Karpas-422 (cell line): ENCODE measurements at regions not wholly inside any gene's neighbourhood (a gene's known extent, or its start where the extent isn't known, plus 50 kb on each side); places are given as distances from the start of the nearest gene placed in this dataset.

Source experiments
- DNase-seq: peaks from one replicate; pipeline ENCODE4 v3.0.0-alpha.2; 2015
- H2AFZ ChIP-seq: fragments of 200-600 bp; sonication (generic); 2 replicates; pipeline ENCODE4 v1.6.1; 2014; ENCODE audit warnings: antibody characterized with exemption, low read length, mixed read lengths
- H3K27ac ChIP-seq: fragments of 200-600 bp; sonication (generic); 2 replicates; pipeline ENCODE4 v1.5.1; 2014; ENCODE audit warnings: mild to moderate bottlenecking, low read length, moderate library complexity
- H3K27me3 ChIP-seq: fragments of 200-600 bp; sonication (generic); 2 replicates; pipeline ENCODE4 v1.6.1; 2014; ENCODE audit warnings: low read length, mixed read lengths
- H3K36me3 ChIP-seq: fragments of 200-600 bp; sonication (generic); 2 replicates; pipeline ENCODE4 v1.6.1; 2014; ENCODE audit warnings: low read length, mixed read lengths; ENCODE audit not compliant: insufficient read depth
- H3K4me1 ChIP-seq: fragments of 200-600 bp; sonication (generic); 2 replicates; pipeline ENCODE4 v1.6.1; 2014; ENCODE audit warnings: mild to moderate bottlenecking, low read length, mixed read lengths
- H3K4me2 ChIP-seq: fragments of 200-600 bp; sonication (generic); 2 replicates; pipeline ENCODE4 v1.6.1; 2014; ENCODE audit warnings: low read length, low read depth, mild to moderate bottlenecking; ENCODE audit not compliant: poor library complexity, severe bottlenecking
- H3K4me3 ChIP-seq: fragments of 200-600 bp; sonication (generic); 2 replicates; pipeline ENCODE4 v1.5.1; 2014; ENCODE audit warnings: mild to moderate bottlenecking, antibody characterized with exemption, low read length, mixed read lengths
- H3K79me2 ChIP-seq: fragments of 200-600 bp; sonication (generic); 2 replicates; pipeline ENCODE4 v1.6.1; 2014; ENCODE audit warnings: mild to moderate bottlenecking, low read length, mixed read lengths
- H3K9ac ChIP-seq: fragments of 200-600 bp; sonication (generic); 2 replicates; pipeline ENCODE4 v1.6.0; 2014; ENCODE audit warnings: low read length
- H3K9me2 ChIP-seq: fragments of 200-600 bp; sonication (generic), shearing (Covaris generic); replicated peaks from 2 replicates; pipeline ENCODE4 v1.6.0; 2014; ENCODE audit warnings: mild to moderate bottlenecking, low read length, moderate library complexity; ENCODE audit not compliant: insufficient read depth
- H3K9me3 ChIP-seq: fragments of 300-700, 200-600 bp; sonication (generic); 2 replicates; pipeline ENCODE4 v1.6.1; 2014; ENCODE audit warnings: low read length, mixed read lengths
- H4K20me1 ChIP-seq: fragments of 200-600 bp; sonication (generic); 2 replicates; pipeline ENCODE4 v1.6.1; 2014; ENCODE audit warnings: mild to moderate bottlenecking, antibody characterized with exemption, low read length, low read depth; ENCODE audit not compliant: insufficient read depth

DNA sequence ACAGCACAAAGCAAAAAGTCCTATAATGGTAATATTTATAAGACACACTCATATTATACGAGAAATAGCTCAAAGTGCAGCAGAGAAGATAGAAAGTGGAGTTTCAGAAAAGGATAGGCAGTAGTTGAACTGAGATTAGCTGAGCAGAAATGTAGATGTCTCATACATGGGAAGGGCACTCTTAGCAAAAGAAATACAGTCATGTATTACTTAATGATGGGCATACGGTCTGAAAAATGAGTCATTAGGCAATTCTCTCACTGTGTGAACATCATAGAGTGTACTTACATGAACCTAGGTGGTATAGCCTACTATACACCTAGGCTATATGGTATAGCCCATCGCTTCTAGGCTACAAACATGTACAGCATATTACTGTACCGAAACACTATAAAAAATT lies 671.3 kb downstream of the RPS29 start:
- H4K20me1 ChIP-seq, result no peaks in the 10 kb centered on the region
- H3K4me1 ChIP-seq, result no peaks in the 10 kb centered on the region
- DNase-seq, result no peak
- H3K4me2 ChIP-seq, result no peak overlapping the region
- H3K27ac ChIP-seq, result no peak overlapping the region
- H3K27me3 ChIP-seq, result no peaks in the 10 kb centered on the region
- H3K79me2 ChIP-seq, result no peaks in the 10 kb centered on the region
- no peaks in the 10 kb centered on the region for H3K9me2 ChIP-seq
- H3K9ac ChIP-seq, result no peak overlapping the region
- H3K9me3 ChIP-seq, result peaks cover 10% of the 10 kb centered on the region; the same call in 1 of the 2 replicates
- no peaks in the 10 kb centered on the region for H3K36me3 ChIP-seq
- H3K4me3 ChIP-seq, result no peak overlapping the region
- no peak overlapping the region for H2AFZ ChIP-seq

DNA sequence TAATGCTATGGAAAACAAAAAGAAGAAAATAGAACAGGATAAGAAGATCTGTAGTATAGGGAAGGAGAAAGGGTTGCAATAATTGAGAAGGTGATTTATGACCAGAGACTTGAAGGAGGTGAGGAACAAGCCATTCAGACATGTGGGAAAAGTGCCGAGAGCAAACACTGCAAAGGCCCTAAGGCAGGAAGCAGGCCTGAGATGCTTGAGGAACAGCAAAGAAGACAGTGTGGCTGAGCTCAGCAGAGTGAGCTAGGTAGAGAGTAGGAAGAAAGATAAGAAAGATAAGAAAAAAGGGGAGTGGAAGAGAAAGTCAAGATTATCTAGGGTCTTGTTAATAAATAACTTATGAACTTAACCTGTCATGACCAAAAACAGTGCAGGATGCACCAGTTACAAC lies 671.8 kb downstream of the RPS29 start:
- Histone ChIP-seq H3K27me3 (no peaks in the 10 kb centered on the region), H3K9ac (no peak overlapping the region), H3K4me2 (no peak overlapping the region), H3K36me3 (no peaks in the 10 kb centered on the region), H3K9me3 (peaks cover 10% of the 10 kb centered on the region; the same call in 1 of the 2 replicates), H3K4me1 (no peaks in the 10 kb centered on the region), H3K9me2 (no peaks in the 10 kb centered on the region), H2AFZ (no peak overlapping the region), H3K27ac (no peak overlapping the region), H4K20me1 (no peaks in the 10 kb centered on the region), H3K4me3 (no peak overlapping the region), H3K79me2 (no peaks in the 10 kb centered on the region)
- DNase-seq, result no peak

DNA sequence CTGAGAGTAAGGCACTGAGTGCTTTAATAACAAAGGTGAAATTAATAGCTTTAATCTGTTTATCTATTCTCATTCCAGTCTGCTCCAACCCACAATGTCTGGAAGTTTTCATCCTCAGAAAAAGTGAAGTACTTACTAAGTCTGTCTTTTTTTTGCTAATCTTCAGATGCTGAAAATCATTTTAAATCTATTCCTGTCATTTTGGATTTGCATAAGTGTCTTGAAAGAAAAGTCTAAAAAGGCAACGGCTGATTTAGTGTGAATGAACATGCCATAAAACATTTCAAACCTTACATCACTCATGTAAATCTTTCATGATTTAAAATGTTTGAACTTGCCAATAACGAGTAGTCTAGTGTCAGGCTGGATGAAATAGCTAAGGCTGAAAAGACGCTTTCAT lies 685.6 kb downstream of the RPS29 start:
- H2AFZ ChIP-seq, result no peak overlapping the region
- H3K4me1 ChIP-seq, result peaks cover 7% of the 10 kb centered on the region
- H3K36me3 ChIP-seq, result no peaks in the 10 kb centered on the region
- DNase-seq, result no peak
- H3K27me3 ChIP-seq, result no peaks in the 10 kb centered on the region
- peaks cover 11% of the 10 kb centered on the region; the same call in 1 of the 2 replicates for H3K9me3 ChIP-seq
- no peaks in the 10 kb centered on the region for H3K79me2 ChIP-seq
- H3K4me2 ChIP-seq, result no peak overlapping the region
- H3K9ac ChIP-seq, result no peak overlapping the region
- no peak overlapping the region for H3K4me3 ChIP-seq
- no peaks in the 10 kb centered on the region for H3K9me2 ChIP-seq
- H4K20me1 ChIP-seq, result no peaks in the 10 kb centered on the region
- no peak overlapping the region for H3K27ac ChIP-seq

GRCh38 chr14:48890333-48890732 lies 695.8 kb downstream of the RPS29 start:
- no peaks in the 10 kb centered on the region for H3K36me3 ChIP-seq
- no peaks in the 10 kb centered on the region for H3K79me2 ChIP-seq
- H3K4me1 ChIP-seq, result peaks cover 3% of the 10 kb centered on the region; the same call in 1 of the 2 replicates
- no peak overlapping the region for H3K4me2 ChIP-seq
- H2AFZ ChIP-seq, result no peak overlapping the region
- no peaks in the 10 kb centered on the region for H3K27me3 ChIP-seq
- H3K9me2 ChIP-seq, result 0 out of 2 replicates have a peak, but pooled peaks cover 3% of the 10 kb centered on the region
- H3K27ac ChIP-seq, result no peak overlapping the region
- no peaks in the 10 kb centered on the region; the same call in none of the 2 replicates for H3K9me3 ChIP-seq
- H3K9ac ChIP-seq, result no peak overlapping the region
- no peaks in the 10 kb centered on the region for H4K20me1 ChIP-seq
- DNase-seq, result no peak
- no peak overlapping the region for H3K4me3 ChIP-seq

GRCh38 chr14:48876806-48877340 lies 709.3 kb downstream of the RPS29 start:
- H3K9me2 ChIP-seq, result no peaks in the 10 kb centered on the region
- peaks cover 15% of the 10 kb centered on the region for H3K9me3 ChIP-seq
- no peak overlapping the region for H3K4me2 ChIP-seq
- H4K20me1 ChIP-seq, result no peaks in the 10 kb centered on the region
- no peaks in the 10 kb centered on the region for H3K27me3 ChIP-seq
- no peak overlapping the region for H3K27ac ChIP-seq
- H3K4me3 ChIP-seq, result no peak overlapping the region
- DNase-seq, result no peak
- no peaks in the 10 kb centered on the region for H3K36me3 ChIP-seq
- no peak overlapping the region for H2AFZ ChIP-seq
- no peaks in the 10 kb centered on the region for H3K79me2 ChIP-seq
- H3K4me1 ChIP-seq, result no peaks in the 10 kb centered on the region
- H3K9ac ChIP-seq, result no peak overlapping the region

- H4K20me1 ChIP-seq, result no peaks in the 10 kb centered on the region
- no peaks in the 10 kb centered on the region for H3K9me2 ChIP-seq
- H3K27me3 ChIP-seq, result no peaks in the 10 kb centered on the region
- no peak overlapping the region for H3K27ac ChIP-seq
- no peak overlapping the region for H3K4me3 ChIP-seq
- no peak overlapping the region for H3K4me2 ChIP-seq
- no peak overlapping the region for H2AFZ ChIP-seq
- H3K79me2 ChIP-seq, result no peaks in the 10 kb centered on the region
- no peak for DNase-seq
- H3K9ac ChIP-seq, result no peak overlapping the region
- H3K36me3 ChIP-seq, result no peaks in the 10 kb centered on the region
- peaks cover 15% of the 10 kb centered on the region for H3K9me3 ChIP-seq
- no peaks in the 10 kb centered on the region for H3K4me1 ChIP-seq
Measured at GRCh38 chr14:48874711-48875110, 711.5 kb downstream of the RPS29 start.

DNA sequence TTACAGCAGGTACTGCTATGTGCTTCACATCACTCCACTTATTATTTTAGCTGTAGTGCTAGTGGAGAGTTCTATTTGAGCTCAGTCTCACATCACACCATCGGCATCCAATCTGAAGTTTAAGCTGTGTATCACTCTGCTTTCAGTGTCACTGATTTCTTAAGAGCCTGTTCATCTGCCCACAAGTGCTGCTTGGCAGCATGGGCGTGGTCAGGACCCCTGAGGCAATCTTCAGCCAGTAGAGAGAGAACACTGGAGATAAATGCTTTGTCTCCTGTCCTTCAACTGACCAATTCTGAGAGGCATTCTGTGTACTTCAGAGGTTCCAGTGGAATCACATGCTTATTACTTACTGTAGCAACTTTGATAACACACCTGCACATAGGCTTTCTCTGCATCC lies 728.8 kb downstream of the RPS29 start:
- H3K9me2 ChIP-seq, result no peaks in the 10 kb centered on the region
- no peaks in the 10 kb centered on the region for H3K79me2 ChIP-seq
- H3K9ac ChIP-seq, result no peak overlapping the region
- no peak overlapping the region for H2AFZ ChIP-seq
- no peaks in the 10 kb centered on the region for H3K27me3 ChIP-seq
- H3K4me3 ChIP-seq, result no peak overlapping the region
- no peaks in the 10 kb centered on the region for H3K36me3 ChIP-seq
- no peak for DNase-seq
- H4K20me1 ChIP-seq, result no peaks in the 10 kb centered on the region
- H3K4me1 ChIP-seq, result no peaks in the 10 kb centered on the region
- H3K27ac ChIP-seq, result no peak overlapping the region
- H3K9me3 ChIP-seq, result peaks cover 8% of the 10 kb centered on the region; the same call in 1 of the 2 replicates
- H3K4me2 ChIP-seq, result no peak overlapping the region

DNA sequence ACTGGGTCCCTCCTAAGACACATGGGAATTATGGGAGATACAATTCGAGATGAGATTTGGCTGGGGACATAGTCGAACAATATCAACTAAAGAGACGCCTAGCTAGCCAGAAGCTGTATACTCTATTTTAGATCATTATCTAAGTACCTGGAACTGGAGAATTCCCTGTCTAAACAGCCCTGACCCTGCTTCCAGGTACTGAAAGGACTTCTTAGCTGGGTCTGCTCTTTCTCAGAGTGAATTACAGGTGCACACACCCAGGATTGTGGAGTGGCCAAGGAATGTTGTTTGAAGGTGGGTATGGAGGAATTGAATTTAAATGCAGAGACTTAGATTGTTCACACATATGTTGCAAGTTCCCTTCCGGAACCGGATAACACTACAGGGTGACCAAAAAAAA lies 733.0 kb downstream of the RPS29 start:
- Histone ChIP-seq H3K9ac (no peak overlapping the region), H3K79me2 (no peaks in the 10 kb centered on the region), H4K20me1 (no peaks in the 10 kb centered on the region), H3K4me3 (no peak overlapping the region), H3K4me2 (no peak overlapping the region), H3K9me2 (no peaks in the 10 kb centered on the region), H3K9me3 (peaks cover 3% of the 10 kb centered on the region; the same call in 1 of the 2 replicates), H3K36me3 (no peaks in the 10 kb centered on the region), H3K4me1 (no peaks in the 10 kb centered on the region), H3K27ac (no peak overlapping the region), H3K27me3 (no peaks in the 10 kb centered on the region), H2AFZ (no peak overlapping the region)
- DNase-seq, result no peak
